HL-60 (cell line): ENCODE measurements at regions not wholly inside any gene's neighbourhood (a gene's known extent, or its start where the extent isn't known, plus 50 kb on each side); places are given as distances from the start of the nearest gene placed in this dataset.

ENCODE experiments used
- GABPA ChIP-seq: IDR thresholded peaks from 2 replicates; pipeline ENCODE4 v1.6.1; 2012; ENCODE audit warnings: low read depth
- POLR2AphosphoS5 ChIP-seq: IDR thresholded peaks from 2 replicates; pipeline ENCODE4 v1.6.1; 2012; ENCODE audit warnings: low read depth
- SPI1 ChIP-seq: IDR thresholded peaks from 2 replicates; pipeline ENCODE4 v1.6.1; 2012; ENCODE audit warnings: low read depth, mild to moderate bottlenecking, borderline replicate concordance
- TF ChIP-seq, protein P1 (sequence below): IDR thresholded peaks from one replicate; pipeline ENCODE4 v1.5.1; 2011; ENCODE audit warnings: low read length, control low read depth, inconsistent platforms; ENCODE audit not compliant: insufficient read depth
- TF ChIP-seq, protein P2 (sequence below): IDR thresholded peaks from 2 replicates; pipeline ENCODE4 v1.6.1; 2012; ENCODE audit warnings: low read depth; ENCODE audit not compliant: insufficient replicate concordance

DNA sequence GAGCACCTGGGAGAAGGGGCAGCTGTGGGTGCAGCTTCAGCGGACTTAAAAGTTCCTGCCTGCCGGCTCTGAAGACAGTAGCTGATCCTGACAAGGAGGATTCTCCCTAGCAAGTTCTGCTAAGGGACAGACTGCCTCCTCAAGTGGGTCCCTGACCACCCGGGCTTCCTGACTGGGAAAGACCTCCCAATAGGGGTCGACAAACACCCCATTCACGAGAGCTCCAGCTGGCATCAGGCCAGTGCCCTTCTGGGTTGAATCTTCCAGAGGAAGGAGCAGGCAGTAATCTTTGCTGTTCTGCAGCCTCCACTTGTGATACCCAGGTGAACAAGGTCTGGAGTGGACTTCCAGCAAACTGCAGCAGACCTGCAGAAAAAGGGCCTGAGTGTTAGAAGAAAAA lies 632.9 kb downstream of the CCDC85A start:
- TF ChIP-seq, protein P1, sequence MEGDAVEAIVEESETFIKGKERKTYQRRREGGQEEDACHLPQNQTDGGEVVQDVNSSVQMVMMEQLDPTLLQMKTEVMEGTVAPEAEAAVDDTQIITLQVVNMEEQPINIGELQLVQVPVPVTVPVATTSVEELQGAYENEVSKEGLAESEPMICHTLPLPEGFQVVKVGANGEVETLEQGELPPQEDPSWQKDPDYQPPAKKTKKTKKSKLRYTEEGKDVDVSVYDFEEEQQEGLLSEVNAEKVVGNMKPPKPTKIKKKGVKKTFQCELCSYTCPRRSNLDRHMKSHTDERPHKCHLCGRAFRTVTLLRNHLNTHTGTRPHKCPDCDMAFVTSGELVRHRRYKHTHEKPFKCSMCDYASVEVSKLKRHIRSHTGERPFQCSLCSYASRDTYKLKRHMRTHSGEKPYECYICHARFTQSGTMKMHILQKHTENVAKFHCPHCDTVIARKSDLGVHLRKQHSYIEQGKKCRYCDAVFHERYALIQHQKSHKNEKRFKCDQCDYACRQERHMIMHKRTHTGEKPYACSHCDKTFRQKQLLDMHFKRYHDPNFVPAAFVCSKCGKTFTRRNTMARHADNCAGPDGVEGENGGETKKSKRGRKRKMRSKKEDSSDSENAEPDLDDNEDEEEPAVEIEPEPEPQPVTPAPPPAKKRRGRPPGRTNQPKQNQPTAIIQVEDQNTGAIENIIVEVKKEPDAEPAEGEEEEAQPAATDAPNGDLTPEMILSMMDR = no peak
- TF ChIP-seq SPI1 = no peak
- no peak for TF ChIP-seq POLR2AphosphoS5
- no peak for TF ChIP-seq GABPA
- TF ChIP-seq, protein P2, sequence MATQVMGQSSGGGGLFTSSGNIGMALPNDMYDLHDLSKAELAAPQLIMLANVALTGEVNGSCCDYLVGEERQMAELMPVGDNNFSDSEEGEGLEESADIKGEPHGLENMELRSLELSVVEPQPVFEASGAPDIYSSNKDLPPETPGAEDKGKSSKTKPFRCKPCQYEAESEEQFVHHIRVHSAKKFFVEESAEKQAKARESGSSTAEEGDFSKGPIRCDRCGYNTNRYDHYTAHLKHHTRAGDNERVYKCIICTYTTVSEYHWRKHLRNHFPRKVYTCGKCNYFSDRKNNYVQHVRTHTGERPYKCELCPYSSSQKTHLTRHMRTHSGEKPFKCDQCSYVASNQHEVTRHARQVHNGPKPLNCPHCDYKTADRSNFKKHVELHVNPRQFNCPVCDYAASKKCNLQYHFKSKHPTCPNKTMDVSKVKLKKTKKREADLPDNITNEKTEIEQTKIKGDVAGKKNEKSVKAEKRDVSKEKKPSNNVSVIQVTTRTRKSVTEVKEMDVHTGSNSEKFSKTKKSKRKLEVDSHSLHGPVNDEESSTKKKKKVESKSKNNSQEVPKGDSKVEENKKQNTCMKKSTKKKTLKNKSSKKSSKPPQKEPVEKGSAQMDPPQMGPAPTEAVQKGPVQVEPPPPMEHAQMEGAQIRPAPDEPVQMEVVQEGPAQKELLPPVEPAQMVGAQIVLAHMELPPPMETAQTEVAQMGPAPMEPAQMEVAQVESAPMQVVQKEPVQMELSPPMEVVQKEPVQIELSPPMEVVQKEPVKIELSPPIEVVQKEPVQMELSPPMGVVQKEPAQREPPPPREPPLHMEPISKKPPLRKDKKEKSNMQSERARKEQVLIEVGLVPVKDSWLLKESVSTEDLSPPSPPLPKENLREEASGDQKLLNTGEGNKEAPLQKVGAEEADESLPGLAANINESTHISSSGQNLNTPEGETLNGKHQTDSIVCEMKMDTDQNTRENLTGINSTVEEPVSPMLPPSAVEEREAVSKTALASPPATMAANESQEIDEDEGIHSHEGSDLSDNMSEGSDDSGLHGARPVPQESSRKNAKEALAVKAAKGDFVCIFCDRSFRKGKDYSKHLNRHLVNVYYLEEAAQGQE = no peak
